HK-2 (cell line): ENCODE measurements at regions not wholly inside any gene's neighbourhood (a gene's known extent, or its start where the extent isn't known, plus 50 kb on each side); places are given as distances from the start of the nearest gene placed in this dataset.
A peak's percentile ranks its signal among the peaks of the same experiment; 100 is the strongest.

Experiments used
- DNase-seq: peaks from one replicate; pipeline ENCODE4 v3.0.0-alpha.2; 2018; ENCODE audit not compliant: unreplicated experiment

DNA sequence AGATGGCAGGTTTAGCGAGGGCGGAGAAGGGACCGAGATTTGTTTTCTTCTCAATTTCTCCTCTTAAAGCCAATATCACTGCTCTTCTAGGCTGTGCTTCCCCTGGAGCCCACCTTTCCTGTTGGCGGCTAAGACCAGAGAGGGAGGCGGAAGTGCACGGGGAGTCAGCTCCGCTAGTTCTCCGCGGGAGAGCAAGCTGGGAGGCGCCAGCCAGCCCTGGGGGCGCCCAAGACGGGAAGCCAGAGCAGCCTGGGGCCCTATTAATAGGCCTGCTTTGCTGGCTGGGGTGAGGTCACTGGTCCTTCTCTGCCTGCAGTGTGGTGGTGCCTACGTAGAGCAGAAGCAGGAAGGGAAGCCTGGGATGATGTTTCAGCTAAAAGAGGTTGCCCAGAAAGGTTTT lies 61.6 kb downstream of the LSM5 start:
- no peak for DNase-seq

DNA sequence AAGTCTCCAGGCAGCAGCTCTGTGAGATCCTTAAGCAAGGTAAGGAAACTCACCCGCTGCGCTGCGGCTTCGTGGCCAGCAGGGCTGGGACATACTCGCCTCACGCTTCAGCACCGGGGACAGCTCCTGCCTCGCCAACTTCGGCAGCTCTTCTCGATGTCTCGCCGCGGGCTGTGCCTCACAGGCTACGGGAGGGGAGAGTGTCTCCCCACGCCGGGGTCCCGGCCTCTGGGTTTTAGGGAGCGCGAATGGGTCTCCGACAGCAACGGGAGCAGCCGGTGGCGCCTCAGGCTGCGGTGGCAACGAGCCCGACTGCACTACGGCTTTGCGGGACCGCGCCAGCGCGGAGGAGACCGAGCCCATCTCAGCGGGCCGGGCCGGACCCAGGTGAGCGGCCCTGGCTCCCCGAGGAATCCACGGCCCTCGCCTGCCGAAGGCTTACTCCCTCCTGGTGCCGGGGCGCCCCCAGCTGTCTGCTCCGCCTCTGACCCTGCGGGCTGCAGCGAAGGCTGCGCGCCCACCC lies 62.4 kb downstream of the LSM5 start:
- peak; percentile 67 for DNase-seq

DNA sequence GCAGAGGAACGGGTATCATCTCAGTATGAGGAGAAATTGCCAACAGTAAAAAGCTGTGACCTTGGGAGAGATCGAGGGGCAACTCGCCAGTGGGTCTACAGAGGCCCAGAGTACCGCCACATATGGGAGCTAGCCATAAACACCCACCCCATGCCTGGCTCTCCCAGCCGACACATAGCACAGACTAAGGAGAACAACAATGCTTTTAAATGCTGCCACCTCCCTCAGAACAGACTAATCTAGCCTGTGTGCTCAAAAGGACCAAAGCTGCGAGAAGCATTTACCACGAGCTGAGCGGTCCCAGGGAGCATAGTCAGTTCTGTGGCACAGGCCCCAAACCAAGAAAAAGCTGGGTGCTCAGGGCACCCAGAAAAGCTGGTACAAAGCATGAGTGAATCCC lies 73.3 kb downstream of the LSM5 start:
- DNase-seq = no peak

DNA sequence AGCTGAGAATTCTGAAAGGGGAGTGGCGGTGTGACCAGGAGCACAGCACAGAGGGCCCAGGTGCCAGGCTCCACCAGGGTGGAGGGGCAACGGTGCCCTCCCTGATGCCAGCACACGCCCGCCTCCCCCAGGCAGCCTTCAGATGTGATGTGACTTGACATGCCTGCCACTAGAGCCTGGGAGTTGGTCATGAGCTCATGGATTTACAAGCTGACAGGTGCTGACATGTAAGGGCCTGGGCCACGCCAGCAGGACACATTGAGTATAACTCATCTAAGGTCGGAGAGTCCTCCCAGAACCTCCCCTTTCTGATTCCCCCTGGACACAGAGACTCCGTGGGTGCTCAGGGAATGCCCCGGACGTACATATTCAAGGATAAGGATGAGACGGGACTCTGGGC lies 74.2 kb downstream of the LSM5 start:
- DNase-seq = no peak

DNA sequence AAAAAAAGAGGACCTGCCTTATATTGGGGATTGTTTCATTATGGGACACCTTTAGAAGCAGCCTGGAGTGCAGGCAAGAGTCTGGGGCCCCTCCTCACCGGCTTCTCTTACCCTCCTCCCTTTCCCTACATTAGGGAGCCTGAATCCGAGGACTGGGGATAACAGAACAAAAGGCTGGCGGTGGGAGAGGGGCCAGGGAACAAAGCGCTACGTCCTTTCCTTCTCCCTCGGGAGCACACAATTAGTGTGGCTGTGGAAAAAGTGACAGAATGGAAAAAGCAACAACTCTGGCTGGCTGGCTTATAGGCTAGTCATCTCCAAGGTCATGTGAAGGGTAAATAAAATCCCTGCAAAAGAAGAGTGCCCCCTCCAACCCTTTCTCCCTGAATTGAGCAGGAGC lies 74.7 kb downstream of the LSM5 start:
- DNase-seq = no peak

DNA sequence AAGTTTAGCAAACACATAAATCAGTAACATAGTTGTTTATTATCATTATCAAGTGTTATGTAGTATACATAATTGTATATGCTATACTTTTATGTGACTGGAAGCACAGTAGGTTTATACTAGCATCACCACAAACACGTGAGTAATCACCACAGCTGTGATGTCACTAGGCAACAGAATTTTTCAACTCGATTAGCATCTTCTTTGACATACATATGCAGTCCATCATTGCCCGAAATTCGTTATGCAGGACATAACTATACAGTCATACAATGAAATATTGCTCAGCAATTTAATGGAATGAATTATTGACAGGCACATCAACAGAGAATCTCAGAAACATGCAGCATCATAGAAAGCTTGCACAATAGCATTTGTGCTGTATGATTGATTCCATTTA lies 77.7 kb downstream of the LSM5 start:
- no peak for DNase-seq

DNA sequence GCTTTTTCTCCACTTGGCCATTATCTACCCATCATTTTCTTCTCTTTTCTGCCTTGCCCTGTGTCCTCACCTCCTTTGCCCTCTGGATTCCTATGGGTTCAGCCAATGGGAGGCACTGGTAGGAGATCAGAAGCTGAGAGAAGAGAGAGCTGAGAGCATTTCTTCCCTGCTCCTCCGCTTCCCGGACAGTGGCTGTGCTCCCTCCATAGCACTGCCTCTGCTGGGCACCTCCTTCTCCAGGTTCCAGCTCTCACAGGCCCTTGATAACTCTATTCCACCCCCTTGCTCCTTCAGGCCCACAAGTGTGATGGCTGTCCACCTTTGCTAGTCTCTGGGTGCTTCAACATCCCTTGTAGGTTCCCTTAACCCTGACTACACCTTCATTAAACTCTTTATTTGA lies 79.6 kb downstream of the LSM5 start:
- DNase-seq = no peak

DNA sequence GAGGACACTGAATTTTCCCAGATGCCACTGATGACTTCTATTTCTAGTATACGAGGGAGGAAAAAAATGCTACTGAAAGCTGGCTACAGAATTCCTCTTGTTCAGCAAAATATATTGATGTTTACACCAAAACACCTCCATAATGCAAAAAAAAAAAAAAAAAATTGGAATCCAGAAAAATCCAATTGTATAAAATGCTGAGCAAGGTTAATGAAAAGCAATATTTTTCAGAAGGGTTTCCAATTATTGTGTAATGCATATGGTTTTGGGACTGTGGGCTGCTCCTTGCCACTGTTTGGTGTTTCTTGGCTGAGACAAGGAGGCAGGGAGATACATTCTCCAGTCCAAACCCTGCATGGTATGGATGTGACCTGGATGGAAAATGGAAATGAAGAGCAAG lies 83.8 kb downstream of the LSM5 start:
- DNase-seq = no peak

DNA sequence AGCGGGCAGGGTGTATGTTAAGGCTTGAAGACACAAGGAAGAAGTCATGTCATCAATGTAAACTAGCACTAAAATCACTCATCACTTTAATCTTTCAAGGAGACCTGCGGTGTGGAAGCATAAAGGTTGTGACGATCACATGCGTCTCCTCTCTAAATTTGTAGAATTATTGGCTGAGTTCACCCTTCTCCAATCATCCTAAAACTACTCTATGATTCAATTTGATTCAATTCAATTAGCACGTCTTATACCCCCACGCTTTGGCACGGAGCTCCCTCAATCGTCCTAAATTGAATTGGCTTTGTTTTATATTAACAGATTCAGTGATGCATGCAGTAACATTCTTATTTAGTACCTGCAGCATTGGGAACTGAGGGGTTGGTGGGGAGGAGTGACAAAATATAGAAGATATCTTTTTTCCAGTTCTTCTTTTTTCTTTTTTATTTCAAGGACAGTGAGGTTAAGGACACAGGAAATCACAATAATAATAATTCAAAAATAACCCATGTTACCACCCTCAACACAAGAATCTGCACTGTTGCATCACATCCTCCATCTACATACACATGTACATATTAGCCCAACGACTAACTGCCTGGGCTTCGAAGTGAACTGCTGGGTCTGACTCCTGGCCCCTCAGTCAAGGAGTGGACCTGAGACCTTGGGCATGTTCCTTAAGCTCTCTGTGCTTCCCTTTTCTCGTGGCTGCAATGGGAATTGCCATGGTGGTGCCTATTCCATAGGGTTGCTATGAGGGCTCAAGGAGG lies 86.5 kb downstream of the LSM5 start:
- DNase-seq = no peak

DNA sequence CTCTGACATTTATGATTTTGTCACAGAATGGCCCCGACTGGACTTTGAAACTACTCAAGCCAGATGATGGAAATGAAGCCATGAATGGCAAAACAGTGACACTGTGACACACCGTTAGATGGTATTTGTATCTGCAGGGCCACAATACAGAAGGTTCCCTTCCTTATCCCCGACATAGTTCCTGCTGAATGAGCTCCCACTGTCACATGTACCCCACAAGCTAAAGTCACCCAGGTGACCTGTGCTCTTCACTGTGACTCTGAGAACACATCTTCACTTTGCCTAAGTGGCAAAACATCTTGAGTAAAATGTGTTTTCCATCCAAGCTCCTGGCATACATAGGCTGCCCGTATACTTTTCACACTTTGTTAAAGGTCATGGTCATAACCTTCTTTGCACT lies 89.5 kb downstream of the LSM5 start:
- no peak for DNase-seq

DNA sequence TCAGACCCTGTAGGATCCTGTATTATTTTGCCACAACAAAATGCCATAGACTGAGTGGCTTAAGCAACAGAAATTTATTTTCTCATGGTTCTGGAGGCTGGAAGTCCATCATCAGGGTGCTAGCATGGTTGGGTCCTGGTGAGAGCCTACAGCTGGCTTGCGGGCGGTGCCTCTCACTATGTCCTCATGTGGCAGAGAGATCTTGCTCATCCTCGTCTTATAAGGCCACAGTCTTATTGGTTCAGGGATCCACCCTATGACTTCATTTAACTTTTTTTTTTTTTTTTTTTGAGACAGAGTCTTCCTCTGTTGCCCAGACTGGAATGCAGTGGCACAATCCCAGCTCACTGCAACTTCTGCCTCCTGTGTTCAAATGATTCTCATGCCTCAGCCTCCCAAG lies 90.9 kb downstream of the LSM5 start:
- no peak for DNase-seq

DNA sequence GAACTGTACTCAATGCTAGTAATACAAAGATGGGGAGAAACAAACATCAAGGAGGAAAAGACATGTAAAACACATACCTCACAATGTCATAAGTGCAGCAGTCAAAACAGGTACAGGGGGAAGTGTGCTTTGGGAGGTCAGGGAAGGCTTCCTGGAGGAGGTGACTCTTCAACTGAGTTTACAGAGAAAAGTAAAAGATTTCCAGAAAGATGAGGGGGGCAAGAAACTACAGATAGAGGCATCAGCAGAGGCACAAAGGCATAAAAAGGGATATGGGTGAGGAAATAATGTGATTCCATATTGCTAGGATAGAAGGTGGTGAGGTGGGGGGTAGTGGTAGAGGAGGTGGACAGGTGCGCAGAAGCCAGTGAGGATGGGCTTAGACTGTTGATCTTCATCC lies 95.0 kb downstream of the LSM5 start:
- no peak for DNase-seq

DNA sequence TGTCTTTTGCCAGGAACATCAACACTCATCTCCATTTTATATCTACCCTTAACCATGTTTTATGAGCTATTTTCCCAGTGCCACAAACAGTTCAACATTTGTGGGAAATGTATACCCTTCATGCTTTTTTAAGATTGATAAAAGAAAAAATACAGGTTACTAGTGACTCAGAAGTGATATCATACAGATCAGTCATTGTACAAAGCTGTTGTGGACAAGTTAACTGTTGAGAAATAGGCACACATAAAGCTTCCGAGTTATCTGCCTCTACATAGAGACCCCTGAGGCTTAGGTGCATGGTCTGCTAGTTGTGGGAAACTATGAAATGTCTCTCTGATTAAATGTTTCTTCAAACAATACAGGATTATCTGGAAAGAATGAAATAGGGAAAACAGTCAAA lies 96.3 kb downstream of the LSM5 start:
- no peak for DNase-seq

DNA sequence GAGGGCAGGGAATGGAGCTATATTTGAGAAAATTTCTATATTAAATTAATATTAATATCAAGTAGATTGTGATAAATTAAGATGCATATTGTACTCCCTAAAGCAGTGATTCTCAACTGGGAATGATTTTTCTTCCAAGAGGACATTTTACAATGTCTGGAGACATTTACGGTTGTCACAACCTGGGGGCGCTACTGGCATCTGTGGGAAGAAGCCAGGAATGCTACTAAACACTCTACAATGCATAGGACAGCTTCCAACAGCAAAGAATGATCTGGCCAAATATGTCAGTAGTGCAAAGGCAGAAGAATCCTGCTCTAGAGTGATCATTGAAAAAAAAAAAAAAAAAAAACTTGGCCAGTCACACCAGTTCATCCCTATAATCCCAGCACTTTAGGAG lies 100.0 kb downstream of the LSM5 start:
- no peak for DNase-seq

DNA sequence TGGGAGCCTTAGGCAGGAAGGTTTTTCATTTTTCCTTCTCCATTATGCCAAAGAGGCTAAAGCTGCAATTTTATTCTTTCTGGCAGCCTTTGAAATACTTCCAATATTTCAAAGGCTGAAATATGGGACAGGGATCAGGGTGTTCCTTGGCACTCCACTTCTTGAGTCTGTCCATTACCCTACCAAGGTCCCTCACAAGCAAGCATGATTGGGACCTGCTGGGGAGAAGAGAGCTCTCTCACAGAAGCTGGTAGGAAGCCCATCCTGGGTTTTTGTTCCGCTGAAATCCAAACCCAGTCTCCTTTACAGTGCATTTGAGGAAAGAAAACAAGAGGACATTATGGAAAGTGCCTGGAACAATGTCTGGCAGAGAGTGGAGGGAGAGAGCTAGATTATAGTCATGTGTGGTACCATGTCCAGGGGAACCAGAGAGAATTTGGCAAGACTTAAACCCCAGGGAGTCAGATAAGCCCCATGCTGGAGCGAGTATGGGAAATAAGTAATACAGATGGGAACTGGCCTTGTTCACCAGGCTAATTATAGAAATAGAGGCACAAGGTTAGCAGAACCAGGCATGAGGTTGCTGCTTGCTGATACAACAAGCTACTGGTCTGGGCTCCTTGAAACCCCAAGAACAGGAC lies 104.7 kb downstream of the LSM5 start:
- no peak for DNase-seq

DNA sequence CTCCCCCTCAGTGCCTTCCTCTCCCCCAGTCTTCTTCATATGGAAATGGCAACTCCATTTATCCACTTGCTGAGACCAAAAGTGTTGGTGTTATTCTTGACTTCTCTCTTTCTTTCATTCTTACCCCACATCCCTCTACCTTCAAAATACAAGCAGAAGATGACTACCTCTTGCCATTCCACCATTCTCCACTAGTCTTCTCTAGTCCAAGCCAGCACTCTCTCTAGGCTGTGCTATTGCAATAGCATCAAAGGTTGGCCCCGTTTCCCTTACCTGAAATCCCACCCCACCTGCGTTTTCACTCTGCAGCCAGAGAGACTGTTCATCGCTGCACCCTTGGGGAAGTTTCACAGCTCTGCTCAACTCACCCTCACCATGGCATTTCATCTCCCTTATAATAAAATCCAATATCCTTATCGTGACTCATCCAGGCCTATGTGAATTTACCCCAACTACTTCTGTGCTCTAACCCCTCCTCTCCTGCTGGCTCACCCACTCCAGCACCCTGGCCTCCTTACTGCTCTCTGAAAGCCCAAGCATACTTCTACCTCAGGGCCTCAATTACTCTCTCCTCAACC lies 109.1 kb downstream of the LSM5 start:
- DNase-seq = no peak

DNA sequence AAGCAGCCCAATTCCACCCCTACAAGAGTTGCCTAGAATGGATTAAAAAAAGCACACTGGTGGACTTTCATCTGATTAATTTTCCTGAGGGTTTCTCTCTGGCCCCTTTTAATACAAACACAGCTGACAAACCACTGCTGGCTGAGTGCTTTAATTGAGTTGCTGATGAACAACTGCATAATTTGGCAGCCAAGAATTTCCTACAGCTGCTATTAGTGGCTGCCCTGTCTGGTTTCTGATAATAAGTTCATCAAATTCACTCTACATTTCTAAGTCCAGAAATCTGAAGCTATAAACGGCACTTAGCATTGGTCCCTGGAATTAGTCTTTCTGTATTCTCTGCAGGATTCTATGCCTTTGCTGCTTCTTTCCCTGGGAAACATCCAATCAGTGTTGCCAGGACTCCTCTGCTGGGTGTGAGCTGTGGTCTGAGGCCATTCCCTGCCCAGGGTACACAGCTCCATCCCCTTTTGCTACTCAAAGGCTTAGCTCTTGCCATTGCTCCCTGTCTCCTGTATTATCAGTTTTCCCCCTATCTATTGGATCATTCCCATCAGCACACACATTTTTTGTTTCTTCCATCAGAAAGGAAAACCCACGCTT lies 110.6 kb downstream of the LSM5 start:
- no peak for DNase-seq

DNA sequence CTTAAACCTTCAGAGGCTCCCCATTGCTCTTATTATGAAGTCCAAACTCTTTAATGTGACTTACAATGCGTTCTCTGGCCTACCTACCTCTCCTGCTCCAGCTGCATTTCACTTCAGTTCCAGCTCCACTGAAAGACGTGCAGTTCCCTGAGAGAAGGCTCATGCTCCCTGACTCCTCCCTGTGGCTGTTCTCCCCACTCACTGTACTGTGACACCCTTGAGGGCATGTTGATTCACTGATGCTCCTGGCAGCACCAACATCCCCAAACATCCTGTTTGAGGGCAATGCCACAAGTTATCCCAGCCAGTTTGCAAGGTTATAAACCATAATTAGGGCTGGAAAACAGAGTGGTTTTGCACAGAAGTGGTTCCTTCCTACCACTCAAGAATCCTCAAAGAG lies 111.2 kb downstream of the LSM5 start:
- no peak for DNase-seq

DNA sequence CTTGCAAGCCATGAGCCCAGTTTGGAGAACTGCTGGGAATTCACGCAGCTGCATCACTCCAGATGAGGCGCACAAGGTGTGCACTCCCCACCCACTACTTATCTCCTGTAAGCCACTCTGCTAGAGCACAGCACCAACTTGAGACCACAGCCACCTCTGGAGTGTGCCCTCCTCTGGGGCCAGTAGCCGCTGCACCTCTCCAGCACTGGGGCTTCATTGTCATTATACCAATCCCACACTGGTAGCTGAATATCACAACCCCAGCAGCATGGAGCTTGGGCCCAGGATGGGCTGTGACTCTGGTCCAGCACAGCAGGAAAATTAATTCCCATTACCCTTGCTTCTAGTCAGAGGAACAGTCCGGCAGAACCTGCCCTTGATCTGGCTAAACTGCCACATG lies 125.6 kb downstream of the LSM5 start:
- DNase-seq = no peak

DNA sequence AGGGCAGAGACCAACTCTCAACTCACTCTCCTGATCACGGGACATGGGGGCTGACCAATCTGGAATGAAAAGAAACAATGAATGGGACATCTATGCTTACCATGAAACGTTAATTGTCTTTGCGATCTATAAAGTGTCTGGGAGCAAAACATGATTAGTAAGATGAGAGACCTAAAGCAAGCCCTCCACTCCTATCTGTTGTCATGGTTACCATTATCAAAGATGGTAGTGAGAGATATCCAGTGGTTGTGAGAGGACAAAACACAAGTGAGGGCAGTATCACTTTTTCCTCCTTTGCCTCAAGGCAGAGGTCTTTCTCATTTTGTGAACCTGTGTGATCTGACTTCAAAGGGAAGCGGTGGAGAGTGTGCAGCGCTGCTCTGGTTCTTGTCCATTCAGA lies 130.1 kb downstream of the LSM5 start:
- DNase-seq = no peak

DNA sequence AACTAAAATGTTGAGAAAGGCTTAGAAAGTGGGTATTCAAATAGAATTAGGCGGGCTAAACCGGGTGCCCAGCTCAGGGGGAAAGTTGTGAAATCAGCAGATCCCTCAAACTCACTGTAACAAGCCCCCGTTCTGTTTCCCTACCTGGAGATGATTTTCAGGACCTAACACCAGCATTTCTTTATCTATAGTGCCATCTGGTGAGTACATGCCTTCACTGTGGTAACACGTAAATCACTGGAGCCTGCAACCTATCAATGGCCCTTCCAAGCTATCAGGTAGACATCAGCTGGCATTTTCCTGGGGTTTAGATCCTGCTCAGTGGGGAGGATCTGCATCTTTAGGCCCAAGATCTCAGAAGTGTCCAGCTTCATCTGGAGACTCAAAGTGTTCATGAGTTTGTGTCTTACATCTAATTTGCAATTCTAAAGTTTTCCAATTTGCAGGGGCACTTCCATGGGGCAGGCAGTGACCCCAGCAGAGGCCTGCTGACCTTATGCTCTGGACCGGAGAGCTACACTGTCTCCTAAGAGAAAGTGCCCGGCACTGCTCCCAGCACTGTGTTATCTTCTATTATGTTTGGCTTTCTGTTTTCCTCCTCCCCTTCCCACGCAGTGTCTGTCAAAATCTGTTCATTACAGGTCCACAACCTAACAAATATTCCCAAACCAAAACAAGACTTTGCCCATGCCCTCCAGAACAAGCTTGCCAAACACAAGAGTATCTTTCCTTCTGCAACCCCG lies 132.5 kb downstream of the LSM5 start:
- DNase-seq = no peak

DNA sequence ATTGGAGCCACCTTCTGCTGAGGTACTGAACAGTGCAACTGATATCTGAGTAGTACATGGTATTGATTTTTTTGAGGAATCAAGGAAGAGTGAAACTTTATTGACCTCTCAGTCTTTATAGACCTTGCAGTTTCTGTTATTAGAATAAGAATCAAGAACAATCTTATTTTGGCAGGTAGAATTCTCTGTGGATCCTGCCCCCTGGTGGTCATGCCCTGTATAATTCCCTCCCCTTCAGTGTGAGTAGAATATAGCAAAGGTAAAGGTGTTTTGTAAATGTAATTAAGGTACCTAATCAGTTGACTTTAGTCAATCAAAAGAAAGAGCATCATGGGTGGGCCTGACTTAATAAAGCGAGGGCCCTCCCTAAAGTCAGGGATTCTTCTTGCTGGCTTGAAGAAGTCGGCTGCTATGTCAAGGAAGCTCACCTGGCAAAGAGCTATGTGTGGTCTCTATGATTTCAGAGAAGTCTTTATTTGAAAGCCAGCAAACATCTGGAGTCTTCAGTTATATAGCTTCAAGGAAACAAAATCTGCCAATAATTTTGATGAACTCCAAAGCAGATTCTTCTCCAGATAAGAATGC lies 142.8 kb downstream of the LSM5 start:
- DNase-seq = no peak
